OCI-LY7 (cell line): ENCODE measurements at regions not wholly inside any gene's neighbourhood (a gene's known extent, or its start where the extent isn't known, plus 50 kb on each side); places are given as distances from the start of the nearest gene placed in this dataset.

Experiments used
- EZH2phosphoT487 ChIP-seq: fragments of 200-600 bp; sonication (generic); IDR thresholded peaks from 2 replicates; pipeline ENCODE4 v1.6.1; 2018; ENCODE audit warnings: low read depth, borderline replicate concordance, mild to moderate bottlenecking, mixed run types, antibody characterized with exemption, low read length, moderate library complexity, mixed read lengths
- TF ChIP-seq, protein P1 (sequence below): fragments of 200-600 bp; sonication (generic); conservative IDR thresholded peaks from 2 replicates; pipeline ENCODE4 v1.5.1; 2014; ENCODE audit warnings: mild to moderate bottlenecking, antibody characterized with exemption, low read length, moderate library complexity, mixed read lengths

DNA sequence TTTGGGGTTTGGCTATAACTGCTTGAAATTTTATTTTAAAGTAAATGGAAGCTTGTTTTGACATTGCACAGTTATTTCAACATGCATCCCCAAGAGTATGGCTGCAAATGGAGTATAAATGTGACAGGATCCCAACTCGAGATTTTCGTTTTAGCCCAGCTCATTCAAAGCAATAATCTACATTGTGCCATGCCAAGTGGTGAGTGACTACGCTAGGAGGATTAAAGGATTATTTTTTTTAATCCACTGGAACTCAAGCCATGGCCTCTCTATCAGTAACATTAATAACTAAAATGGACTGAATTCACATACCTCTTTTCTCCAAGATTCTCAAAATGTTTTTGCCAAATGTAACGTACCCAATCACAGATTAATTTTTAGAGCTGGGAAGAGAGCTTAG is 60.6 kb upstream of the AUTS2 start:
- TF ChIP-seq, protein P1, sequence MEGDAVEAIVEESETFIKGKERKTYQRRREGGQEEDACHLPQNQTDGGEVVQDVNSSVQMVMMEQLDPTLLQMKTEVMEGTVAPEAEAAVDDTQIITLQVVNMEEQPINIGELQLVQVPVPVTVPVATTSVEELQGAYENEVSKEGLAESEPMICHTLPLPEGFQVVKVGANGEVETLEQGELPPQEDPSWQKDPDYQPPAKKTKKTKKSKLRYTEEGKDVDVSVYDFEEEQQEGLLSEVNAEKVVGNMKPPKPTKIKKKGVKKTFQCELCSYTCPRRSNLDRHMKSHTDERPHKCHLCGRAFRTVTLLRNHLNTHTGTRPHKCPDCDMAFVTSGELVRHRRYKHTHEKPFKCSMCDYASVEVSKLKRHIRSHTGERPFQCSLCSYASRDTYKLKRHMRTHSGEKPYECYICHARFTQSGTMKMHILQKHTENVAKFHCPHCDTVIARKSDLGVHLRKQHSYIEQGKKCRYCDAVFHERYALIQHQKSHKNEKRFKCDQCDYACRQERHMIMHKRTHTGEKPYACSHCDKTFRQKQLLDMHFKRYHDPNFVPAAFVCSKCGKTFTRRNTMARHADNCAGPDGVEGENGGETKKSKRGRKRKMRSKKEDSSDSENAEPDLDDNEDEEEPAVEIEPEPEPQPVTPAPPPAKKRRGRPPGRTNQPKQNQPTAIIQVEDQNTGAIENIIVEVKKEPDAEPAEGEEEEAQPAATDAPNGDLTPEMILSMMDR: no peak
- no peak for TF ChIP-seq EZH2phosphoT487
